SU-DHL-6 (cell line): ENCODE measurements at regions not wholly inside any gene's neighbourhood (a gene's known extent, or its start where the extent isn't known, plus 50 kb on each side); places are given as distances from the start of the nearest gene placed in this dataset.

Experiments
- CTCF ChIP-seq: fragments of 200-600 bp; sonication (generic); IDR thresholded peaks from one replicate; pipeline ENCODE4 v1.5.1; 2017; ENCODE audit warnings: antibody characterized with exemption, mild to moderate bottlenecking, low read length, moderate library complexity; ENCODE audit not compliant: insufficient read depth, poor library complexity, severe bottlenecking
- EZH2phosphoT487 ChIP-seq: fragments of 200-600 bp; sonication (generic), shearing (Covaris generic); conservative IDR thresholded peaks from 2 replicates; pipeline ENCODE4 v1.6.1; 2018; ENCODE audit warnings: mild to moderate bottlenecking, antibody characterized with exemption, low read length, moderate library complexity, mixed read lengths

GRCh38 chr5:24281818-24282217, 363.0 kb downstream of the CDH10 start:
- TF ChIP-seq CTCF (no peak), EZH2phosphoT487 (no peak)
